ENCODE measurements at regions not wholly inside any gene's neighbourhood (a gene's known extent, or its start where the extent isn't known, plus 50 kb on each side); places are given as distances from the start of the nearest gene placed in this dataset.

DNA sequence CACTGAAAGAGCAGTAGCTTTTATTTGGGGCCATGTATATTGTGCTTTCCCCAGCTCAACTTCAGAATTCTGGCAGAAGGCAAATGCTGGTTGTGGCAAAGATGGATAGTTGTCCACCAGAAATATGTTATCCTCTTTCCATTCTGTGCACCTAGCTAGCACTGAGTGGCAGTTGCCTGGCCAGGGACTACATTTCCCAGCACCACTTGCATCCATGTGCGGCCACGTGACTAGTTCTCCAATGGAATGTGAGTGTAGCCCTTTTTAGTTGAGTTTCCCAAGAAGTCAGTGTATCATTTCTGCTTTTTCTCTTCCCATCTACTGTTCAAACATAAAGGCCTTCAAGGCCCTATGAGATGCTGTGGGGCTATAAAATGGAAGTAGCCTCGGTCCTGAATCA, 354.0 kb upstream of the CLINT1 start:
- no peak for DNase-seq (ENCODE audit: low spot score)
- intact Hi-C loops (cut with micrococcal nuclease; ENCODE audit: unreplicated experiment) (no loop called here), in situ Hi-C loops (cut with HindIII; ENCODE audit: extremely low pct_ligation_motif_present, low pct_unique_long_range_greater_than_20kb) (no loop called here)
- Histone ChIP-seq H3K4me3 (replicated peaks in 1 of 3; ENCODE audit: insufficient read depth in 1 of 3, low read depth in 2 of 3, low read length in 3 of 3) (no peak overlapping the region), H3K27ac (ENCODE audit: extremely low read length, insufficient read depth, low read length) (no peak overlapping the region), H3K4me1 (ENCODE audit: insufficient read depth, low read length) (no peaks in the 10 kb centered on the region), H3K27me3 (ENCODE audit: control insufficient read depth in 1 of 2, insufficient read depth in 2 of 2, low read length in 2 of 2) (no peaks in the 10 kb centered on the region), H3K4me2 (ENCODE audit: low read depth, low read length) (no peak overlapping the region), H3K9ac (ENCODE audit: insufficient read depth, low read depth, low read length) (no peak overlapping the region), H3K79me2 (ENCODE audit: insufficient read depth, low read length) (no peaks in the 10 kb centered on the region), H3K36me3 (replicated peaks in 1 of 2; ENCODE audit: control insufficient read depth in 1 of 2, insufficient read depth in 2 of 2, low read length in 2 of 2) (no peaks in the 10 kb centered on the region), H4K20me1 (ENCODE audit: insufficient read depth, low read length) (no peaks in the 10 kb centered on the region), H2AFZ (ENCODE audit: low read length) (no peak overlapping the region), H3K9me3 (ENCODE audit: low read length) (no peaks in the 10 kb centered on the region)
- 0% methylated on average over 3 of the region's 3 CpGs for WGBS (ENCODE audit: low lambda C conversion rate)
- TF ChIP-seq ZNF143 (CRISPR knock-in tag; IDR thresholded peaks at IDR 0.05), result peak; percentile 82
- peak; percentile 82 for TF ChIP-seq THAP11 (CRISPR knock-in tag; IDR thresholded peaks at IDR 0.05)
- TF ChIP-seq, protein P1, sequence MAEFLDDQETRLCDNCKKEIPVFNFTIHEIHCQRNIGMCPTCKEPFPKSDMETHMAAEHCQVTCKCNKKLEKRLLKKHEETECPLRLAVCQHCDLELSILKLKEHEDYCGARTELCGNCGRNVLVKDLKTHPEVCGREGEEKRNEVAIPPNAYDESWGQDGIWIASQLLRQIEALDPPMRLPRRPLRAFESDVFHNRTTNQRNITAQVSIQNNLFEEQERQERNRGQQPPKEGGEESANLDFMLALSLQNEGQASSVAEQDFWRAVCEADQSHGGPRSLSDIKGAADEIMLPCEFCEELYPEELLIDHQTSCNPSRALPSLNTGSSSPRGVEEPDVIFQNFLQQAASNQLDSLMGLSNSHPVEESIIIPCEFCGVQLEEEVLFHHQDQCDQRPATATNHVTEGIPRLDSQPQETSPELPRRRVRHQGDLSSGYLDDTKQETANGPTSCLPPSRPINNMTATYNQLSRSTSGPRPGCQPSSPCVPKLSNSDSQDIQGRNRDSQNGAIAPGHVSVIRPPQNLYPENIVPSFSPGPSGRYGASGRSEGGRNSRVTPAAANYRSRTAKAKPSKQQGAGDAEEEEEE (CRISPR knock-in tag; IDR thresholded peaks at IDR 0.05; ENCODE audit: borderline replicate concordance), result no peak
- FAIRE-seq, result no peak
- ATAC-seq, result no peak
- BruUV-seq (replicated peaks), result no TSS peak
- POLR2A ChIA-PET, result no interaction called here
- CTCF ChIA-PET (ENCODE audit: low intra/inter-chr PET ratio, low total read pairs), result no interaction called here

DNA sequence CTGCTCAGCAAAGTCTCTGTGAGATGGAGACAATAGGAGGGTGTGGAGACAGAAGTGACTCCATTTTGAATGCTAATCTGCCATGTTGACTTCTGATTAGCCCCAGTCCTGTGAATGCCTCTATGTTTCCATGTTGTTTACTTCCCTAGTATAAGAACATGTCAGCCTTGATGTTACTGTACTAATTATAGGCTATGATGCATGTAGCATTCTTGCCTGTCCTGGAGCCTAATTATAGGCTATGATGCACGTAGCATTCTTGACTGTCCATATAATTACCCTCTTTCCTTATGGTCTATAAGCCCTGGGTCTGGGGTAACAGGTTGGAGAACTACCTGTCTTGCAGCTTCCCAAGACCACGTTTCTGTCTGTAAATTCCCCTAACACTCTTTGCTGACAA, 353.3 kb upstream of the CLINT1 start:
- no TSS peak for BruUV-seq (replicated peaks)
- Histone ChIP-seq H3K79me2 (ENCODE audit: insufficient read depth, low read length) (no peaks in the 10 kb centered on the region), H3K9ac (ENCODE audit: insufficient read depth, low read depth, low read length) (no peak overlapping the region), H3K4me1 (ENCODE audit: insufficient read depth, low read length) (no peaks in the 10 kb centered on the region), H3K9me3 (ENCODE audit: low read length) (no peaks in the 10 kb centered on the region), H2AFZ (ENCODE audit: low read length) (no peak overlapping the region), H4K20me1 (ENCODE audit: insufficient read depth, low read length) (no peaks in the 10 kb centered on the region), H3K4me3 (replicated peaks in 1 of 3; ENCODE audit: insufficient read depth in 1 of 3, low read depth in 2 of 3, low read length in 3 of 3) (no peak overlapping the region), H3K27me3 (ENCODE audit: control insufficient read depth in 1 of 2, insufficient read depth in 2 of 2, low read length in 2 of 2) (no peaks in the 10 kb centered on the region), H3K4me2 (ENCODE audit: low read depth, low read length) (no peak overlapping the region), H3K27ac (ENCODE audit: extremely low read length, insufficient read depth, low read length) (no peak overlapping the region), H3K36me3 (replicated peaks in 1 of 2; ENCODE audit: control insufficient read depth in 1 of 2, insufficient read depth in 2 of 2, low read length in 2 of 2) (no peaks in the 10 kb centered on the region)
- intact Hi-C loops (cut with micrococcal nuclease; ENCODE audit: unreplicated experiment) (no loop called here), in situ Hi-C loops (cut with HindIII; ENCODE audit: extremely low pct_ligation_motif_present, low pct_unique_long_range_greater_than_20kb) (no loop called here)
- ChIA-PET POLR2A (no interaction called here), CTCF (ENCODE audit: low intra/inter-chr PET ratio, low total read pairs) (no interaction called here)
- no peak for DNase-seq (ENCODE audit: low spot score)
- 3% methylated on average over 2 of the region's 2 CpGs for WGBS (ENCODE audit: low lambda C conversion rate)
- no peak for ATAC-seq
- no peak for FAIRE-seq
- TF ChIP-seq, protein P2, sequence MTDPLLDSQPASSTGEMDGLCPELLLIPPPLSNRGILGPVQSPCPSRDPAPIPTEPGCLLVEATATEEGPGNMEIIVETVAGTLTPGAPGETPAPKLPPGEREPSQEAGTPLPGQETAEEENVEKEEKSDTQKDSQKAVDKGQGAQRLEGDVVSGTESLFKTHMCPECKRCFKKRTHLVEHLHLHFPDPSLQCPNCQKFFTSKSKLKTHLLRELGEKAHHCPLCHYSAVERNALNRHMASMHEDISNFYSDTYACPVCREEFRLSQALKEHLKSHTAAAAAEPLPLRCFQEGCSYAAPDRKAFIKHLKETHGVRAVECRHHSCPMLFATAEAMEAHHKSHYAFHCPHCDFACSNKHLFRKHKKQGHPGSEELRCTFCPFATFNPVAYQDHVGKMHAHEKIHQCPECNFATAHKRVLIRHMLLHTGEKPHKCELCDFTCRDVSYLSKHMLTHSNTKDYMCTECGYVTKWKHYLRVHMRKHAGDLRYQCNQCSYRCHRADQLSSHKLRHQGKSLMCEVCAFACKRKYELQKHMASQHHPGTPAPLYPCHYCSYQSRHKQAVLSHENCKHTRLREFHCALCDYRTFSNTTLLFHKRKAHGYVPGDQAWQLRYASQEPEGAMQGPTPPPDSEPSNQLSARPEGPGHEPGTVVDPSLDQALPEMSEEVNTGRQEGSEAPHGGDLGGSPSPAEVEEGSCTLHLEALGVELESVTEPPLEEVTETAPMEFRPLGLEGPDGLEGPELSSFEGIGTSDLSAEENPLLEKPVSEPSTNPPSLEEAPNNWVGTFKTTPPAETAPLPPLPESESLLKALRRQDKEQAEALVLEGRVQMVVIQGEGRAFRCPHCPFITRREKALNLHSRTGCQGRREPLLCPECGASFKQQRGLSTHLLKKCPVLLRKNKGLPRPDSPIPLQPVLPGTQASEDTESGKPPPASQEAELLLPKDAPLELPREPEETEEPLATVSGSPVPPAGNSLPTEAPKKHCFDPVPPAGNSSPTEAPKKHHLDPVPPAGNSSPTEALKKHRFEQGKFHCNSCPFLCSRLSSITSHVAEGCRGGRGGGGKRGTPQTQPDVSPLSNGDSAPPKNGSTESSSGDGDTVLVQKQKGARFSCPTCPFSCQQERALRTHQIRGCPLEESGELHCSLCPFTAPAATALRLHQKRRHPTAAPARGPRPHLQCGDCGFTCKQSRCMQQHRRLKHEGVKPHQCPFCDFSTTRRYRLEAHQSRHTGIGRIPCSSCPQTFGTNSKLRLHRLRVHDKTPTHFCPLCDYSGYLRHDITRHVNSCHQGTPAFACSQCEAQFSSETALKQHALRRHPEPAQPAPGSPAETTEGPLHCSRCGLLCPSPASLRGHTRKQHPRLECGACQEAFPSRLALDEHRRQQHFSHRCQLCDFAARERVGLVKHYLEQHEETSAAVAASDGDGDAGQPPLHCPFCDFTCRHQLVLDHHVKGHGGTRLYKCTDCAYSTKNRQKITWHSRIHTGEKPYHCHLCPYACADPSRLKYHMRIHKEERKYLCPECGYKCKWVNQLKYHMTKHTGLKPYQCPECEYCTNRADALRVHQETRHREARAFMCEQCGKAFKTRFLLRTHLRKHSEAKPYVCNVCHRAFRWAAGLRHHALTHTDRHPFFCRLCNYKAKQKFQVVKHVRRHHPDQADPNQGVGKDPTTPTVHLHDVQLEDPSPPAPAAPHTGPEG (CRISPR knock-in tag; IDR thresholded peaks at IDR 0.05), result no peak
- TF ChIP-seq DR1 (CRISPR knock-in tag; IDR thresholded peaks at IDR 0.05), result no peak
- TF ChIP-seq ZFY (CRISPR knock-in tag; IDR thresholded peaks at IDR 0.05), result no peak
- TF ChIP-seq, protein P3, sequence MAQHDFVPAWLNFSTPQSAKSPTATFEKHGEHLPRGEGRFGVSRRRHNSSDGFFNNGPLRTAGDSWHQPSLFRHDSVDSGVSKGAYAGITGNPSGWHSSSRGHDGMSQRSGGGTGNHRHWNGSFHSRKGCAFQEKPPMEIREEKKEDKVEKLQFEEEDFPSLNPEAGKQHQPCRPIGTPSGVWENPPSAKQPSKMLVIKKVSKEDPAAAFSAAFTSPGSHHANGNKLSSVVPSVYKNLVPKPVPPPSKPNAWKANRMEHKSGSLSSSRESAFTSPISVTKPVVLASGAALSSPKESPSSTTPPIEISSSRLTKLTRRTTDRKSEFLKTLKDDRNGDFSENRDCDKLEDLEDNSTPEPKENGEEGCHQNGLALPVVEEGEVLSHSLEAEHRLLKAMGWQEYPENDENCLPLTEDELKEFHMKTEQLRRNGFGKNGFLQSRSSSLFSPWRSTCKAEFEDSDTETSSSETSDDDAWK (CRISPR knock-in tag; IDR thresholded peaks at IDR 0.05), result no peak
- TF ChIP-seq KDM3A (CRISPR knock-in tag; IDR thresholded peaks at IDR 0.05; ENCODE audit: low read depth), result no peak
- TF ChIP-seq, protein P4, sequence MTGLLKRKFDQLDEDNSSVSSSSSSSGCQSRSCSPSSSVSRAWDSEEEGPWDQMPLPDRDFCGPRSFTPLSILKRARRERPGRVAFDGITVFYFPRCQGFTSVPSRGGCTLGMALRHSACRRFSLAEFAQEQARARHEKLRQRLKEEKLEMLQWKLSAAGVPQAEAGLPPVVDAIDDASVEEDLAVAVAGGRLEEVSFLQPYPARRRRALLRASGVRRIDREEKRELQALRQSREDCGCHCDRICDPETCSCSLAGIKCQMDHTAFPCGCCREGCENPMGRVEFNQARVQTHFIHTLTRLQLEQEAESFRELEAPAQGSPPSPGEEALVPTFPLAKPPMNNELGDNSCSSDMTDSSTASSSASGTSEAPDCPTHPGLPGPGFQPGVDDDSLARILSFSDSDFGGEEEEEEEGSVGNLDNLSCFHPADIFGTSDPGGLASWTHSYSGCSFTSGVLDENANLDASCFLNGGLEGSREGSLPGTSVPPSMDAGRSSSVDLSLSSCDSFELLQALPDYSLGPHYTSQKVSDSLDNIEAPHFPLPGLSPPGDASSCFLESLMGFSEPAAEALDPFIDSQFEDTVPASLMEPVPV (CRISPR knock-in tag; IDR thresholded peaks at IDR 0.05), result no peak
